SK-N-SH treated with all-trans-retinoic acid at 6 μM for 48 hours (cell line): ENCODE measurements at regions not wholly inside any gene's neighbourhood (a gene's known extent, or its start where the extent isn't known, plus 50 kb on each side); places are given as distances from the start of the nearest gene placed in this dataset.

Experiments used
- ATAC-seq: fragments of 200-7000 bp; cut with Tn5 transposase; 3 replicates; pipeline ENCODE4 v1.9.1; 2020; ENCODE audit warnings: mild to moderate bottlenecking, moderate library complexity
- ARNTL ChIP-seq: fragments of 450-650 bp; formaldehyde crosslinking; IDR thresholded peaks from 2 replicates; pipeline ENCODE4 v1.5.0; 2020; ENCODE audit warnings: low read depth, mild to moderate bottlenecking, moderate library complexity, borderline replicate concordance
- BACH2 ChIP-seq: fragments of 250-450 bp; sonication (Bioruptor Pico); IDR thresholded peaks from 2 replicates; pipeline ENCODE4 v1.9.0; 2021; ENCODE audit warnings: mild to moderate bottlenecking, borderline replicate concordance
- CSDC2 ChIP-seq: fragments of 250-450 bp; sonication (Bioruptor Pico); IDR thresholded peaks from 2 replicates; pipeline ENCODE4 v1.5.0; 2020; ENCODE audit warnings: mild to moderate bottlenecking, moderate library complexity
- GLIS3 ChIP-seq: fragments of 250-450 bp; sonication (Bioruptor Pico); IDR thresholded peaks from 2 replicates; pipeline ENCODE4 v1.5.0; 2020; ENCODE audit warnings: mild to moderate bottlenecking, moderate library complexity
- ISL1 ChIP-seq: fragments of 250-450 bp; sonication (Bioruptor Pico); IDR thresholded peaks from 2 replicates; pipeline ENCODE4 v2.1.2; 2022; ENCODE audit warnings: mild to moderate bottlenecking, moderate library complexity
- PATZ1 ChIP-seq: fragments of 250-450 bp; sonication (Bioruptor Pico); IDR thresholded peaks from 2 replicates; pipeline ENCODE4 v1.8.0; 2020; ENCODE audit warnings: mild to moderate bottlenecking, moderate library complexity, borderline replicate concordance
- RARB ChIP-seq: fragments of 250-450 bp; sonication (Bioruptor Pico); IDR thresholded peaks from 2 replicates; pipeline ENCODE4 v1.8.0; 2021; ENCODE audit warnings: mild to moderate bottlenecking, moderate library complexity
- TCF4 ChIP-seq: fragments of 250-450 bp; sonication (Bioruptor Pico); IDR thresholded peaks from 2 replicates; pipeline ENCODE4 v1.8.0; 2021; ENCODE audit warnings: mild to moderate bottlenecking, moderate library complexity, borderline replicate concordance
- TOX ChIP-seq: fragments of 250-450 bp; sonication (Bioruptor Pico); IDR thresholded peaks from 2 replicates; pipeline ENCODE4 v1.8.0; 2021; ENCODE audit warnings: mild to moderate bottlenecking, moderate library complexity, borderline replicate concordance
- TSHZ2 ChIP-seq: fragments of 250-450 bp; sonication (Bioruptor Pico); IDR thresholded peaks from 2 replicates; pipeline ENCODE4 v1.5.0; 2020; ENCODE audit warnings: mild to moderate bottlenecking, moderate library complexity
- ZC3H10 ChIP-seq: fragments of 250-450 bp; sonication (Bioruptor Pico); IDR thresholded peaks from 2 replicates; pipeline ENCODE4 v1.5.1; 2021; ENCODE audit warnings: mild to moderate bottlenecking, moderate library complexity
- ZFP3 ChIP-seq: fragments of 250-450 bp; sonication (Bioruptor Pico); IDR thresholded peaks from 2 replicates; pipeline ENCODE4 v1.5.0; 2020; ENCODE audit warnings: mild to moderate bottlenecking, moderate library complexity
- ZFP30 ChIP-seq: fragments of 450-650 bp; formaldehyde crosslinking; IDR thresholded peaks from 2 replicates; pipeline ENCODE4 v1.5.0; 2022; ENCODE audit warnings: mild to moderate bottlenecking, moderate library complexity
- ZNF70 ChIP-seq: fragments of 450-650 bp; formaldehyde crosslinking; IDR thresholded peaks from 2 replicates; pipeline ENCODE4 v1.5.0; 2020; ENCODE audit warnings: mild to moderate bottlenecking, moderate library complexity
- ZNF8 ChIP-seq: fragments of 450-650 bp; formaldehyde crosslinking; IDR thresholded peaks from 2 replicates; pipeline ENCODE4 v1.5.0; 2020; ENCODE audit warnings: mild to moderate bottlenecking, moderate library complexity
- TF ChIP-seq, protein P1 (sequence below): fragments of 250-450 bp; sonication (Bioruptor Pico); IDR thresholded peaks from 2 replicates; pipeline ENCODE4 v1.8.0; 2021; ENCODE audit warnings: low read depth, mild to moderate bottlenecking, moderate library complexity, borderline replicate concordance
- TF ChIP-seq, protein P2 (sequence below): fragments of 250-450 bp; sonication (Bioruptor Pico); IDR thresholded peaks from 2 replicates; pipeline ENCODE4 v1.5.1; 2021; ENCODE audit warnings: mild to moderate bottlenecking, moderate library complexity
- TF ChIP-seq, protein P3 (sequence below): fragments of 250-450 bp; sonication (Bioruptor Pico); IDR thresholded peaks from 2 replicates; pipeline ENCODE4 v1.5.1; 2020; ENCODE audit warnings: low read depth, mild to moderate bottlenecking, moderate library complexity

- TF ChIP-seq, protein P1, sequence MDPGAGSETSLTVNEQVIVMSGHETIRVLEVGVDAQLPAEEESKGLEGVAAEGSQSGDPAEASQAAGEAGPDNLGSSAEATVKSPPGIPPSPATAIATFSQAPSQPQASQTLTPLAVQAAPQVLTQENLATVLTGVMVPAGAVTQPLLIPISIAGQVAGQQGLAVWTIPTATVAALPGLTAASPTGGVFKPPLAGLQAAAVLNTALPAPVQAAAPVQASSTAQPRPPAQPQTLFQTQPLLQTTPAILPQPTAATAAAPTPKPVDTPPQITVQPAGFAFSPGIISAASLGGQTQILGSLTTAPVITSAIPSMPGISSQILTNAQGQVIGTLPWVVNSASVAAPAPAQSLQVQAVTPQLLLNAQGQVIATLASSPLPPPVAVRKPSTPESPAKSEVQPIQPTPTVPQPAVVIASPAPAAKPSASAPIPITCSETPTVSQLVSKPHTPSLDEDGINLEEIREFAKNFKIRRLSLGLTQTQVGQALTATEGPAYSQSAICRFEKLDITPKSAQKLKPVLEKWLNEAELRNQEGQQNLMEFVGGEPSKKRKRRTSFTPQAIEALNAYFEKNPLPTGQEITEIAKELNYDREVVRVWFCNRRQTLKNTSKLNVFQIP (CRISPR knock-in tag): no peak
Measured at GRCh38 chr4:171473155-171473554, 340.0 kb upstream of the GALNTL6 start (continued).

DNA sequence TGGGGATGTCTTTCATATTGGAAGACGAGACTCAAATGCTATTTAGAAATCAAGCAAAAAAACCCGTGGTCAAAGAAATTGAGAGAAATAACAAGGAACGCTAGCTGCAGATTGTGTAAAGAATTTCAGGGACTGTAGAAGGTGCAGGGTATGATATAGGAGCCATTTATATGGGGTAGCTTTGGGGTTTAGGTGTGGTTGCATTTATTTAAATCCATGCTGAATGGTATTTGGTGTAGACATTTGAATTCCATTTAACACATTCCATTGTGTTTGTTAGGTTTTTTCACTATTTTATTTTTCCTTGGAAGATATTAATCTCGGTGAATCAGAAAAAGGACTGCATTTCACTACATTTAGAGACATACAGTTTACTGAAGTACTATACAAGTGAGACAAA, 341.0 kb upstream of the GALNTL6 start:
- ATAC-seq: no peak
- TF ChIP-seq TSHZ2 (CRISPR knock-in tag): no peak
- no peak for TF ChIP-seq ZNF70 (CRISPR knock-in tag)
- no peak for TF ChIP-seq TCF4 (CRISPR knock-in tag)
- no peak for TF ChIP-seq ARNTL (CRISPR knock-in tag)
- no peak for TF ChIP-seq ISL1 (CRISPR knock-in tag)
- no peak for TF ChIP-seq TOX
- TF ChIP-seq, protein P2, sequence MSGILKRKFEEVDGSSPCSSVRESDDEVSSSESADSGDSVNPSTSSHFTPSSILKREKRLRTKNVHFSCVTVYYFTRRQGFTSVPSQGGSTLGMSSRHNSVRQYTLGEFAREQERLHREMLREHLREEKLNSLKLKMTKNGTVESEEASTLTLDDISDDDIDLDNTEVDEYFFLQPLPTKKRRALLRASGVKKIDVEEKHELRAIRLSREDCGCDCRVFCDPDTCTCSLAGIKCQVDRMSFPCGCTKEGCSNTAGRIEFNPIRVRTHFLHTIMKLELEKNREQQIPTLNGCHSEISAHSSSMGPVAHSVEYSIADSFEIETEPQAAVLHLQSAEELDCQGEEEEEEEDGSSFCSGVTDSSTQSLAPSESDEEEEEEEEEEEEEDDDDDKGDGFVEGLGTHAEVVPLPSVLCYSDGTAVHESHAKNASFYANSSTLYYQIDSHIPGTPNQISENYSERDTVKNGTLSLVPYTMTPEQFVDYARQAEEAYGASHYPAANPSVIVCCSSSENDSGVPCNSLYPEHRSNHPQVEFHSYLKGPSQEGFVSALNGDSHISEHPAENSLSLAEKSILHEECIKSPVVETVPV (CRISPR knock-in tag): no peak
- TF ChIP-seq, protein P3, sequence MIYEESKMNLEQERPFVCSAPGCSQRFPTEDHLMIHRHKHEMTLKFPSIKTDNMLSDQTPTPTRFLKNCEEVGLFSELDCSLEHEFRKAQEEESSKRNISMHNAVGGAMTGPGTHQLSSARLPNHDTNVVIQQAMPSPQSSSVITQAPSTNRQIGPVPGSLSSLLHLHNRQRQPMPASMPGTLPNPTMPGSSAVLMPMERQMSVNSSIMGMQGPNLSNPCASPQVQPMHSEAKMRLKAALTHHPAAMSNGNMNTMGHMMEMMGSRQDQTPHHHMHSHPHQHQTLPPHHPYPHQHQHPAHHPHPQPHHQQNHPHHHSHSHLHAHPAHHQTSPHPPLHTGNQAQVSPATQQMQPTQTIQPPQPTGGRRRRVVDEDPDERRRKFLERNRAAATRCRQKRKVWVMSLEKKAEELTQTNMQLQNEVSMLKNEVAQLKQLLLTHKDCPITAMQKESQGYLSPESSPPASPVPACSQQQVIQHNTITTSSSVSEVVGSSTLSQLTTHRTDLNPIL (CRISPR knock-in tag): no peak
- TF ChIP-seq ZFP30 (CRISPR knock-in tag): no peak
- TF ChIP-seq GLIS3: no peak
- no peak for TF ChIP-seq ZNF8 (CRISPR knock-in tag)
- TF ChIP-seq CSDC2: no peak
- TF ChIP-seq ZC3H10: no peak
- no peak for TF ChIP-seq RARB (CRISPR knock-in tag)

- TF ChIP-seq BACH2: no peak
- no peak for TF ChIP-seq TSHZ2 (CRISPR knock-in tag)
- ATAC-seq: no peak
Measured at GRCh38 chr4:171464499-171464898, 348.7 kb upstream of the GALNTL6 start.

DNA sequence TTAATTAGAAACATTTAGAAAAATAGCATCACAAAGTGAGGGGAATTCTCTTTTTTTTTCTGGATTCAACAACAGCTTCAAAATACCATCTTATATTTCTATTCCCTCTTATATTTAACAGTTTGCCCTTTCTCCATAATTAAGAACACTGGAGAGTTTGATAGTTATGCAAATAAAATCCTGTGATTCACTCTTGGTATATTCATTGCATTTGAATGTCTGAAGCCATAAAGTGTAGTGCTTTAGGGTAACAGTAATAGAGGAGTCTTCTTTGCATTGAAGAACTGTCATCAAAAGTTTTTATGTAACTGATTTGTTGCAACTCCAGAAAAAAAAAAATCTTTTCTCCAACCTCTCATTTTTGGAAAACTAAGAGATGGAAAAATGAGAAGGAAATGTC, 352.0 kb upstream of the GALNTL6 start:
- ATAC-seq: no peak

More for the DNA sequence above, 352.0 kb upstream of the GALNTL6 start:
- no peak for TF ChIP-seq ZFP3
- no peak for TF ChIP-seq ZNF8 (CRISPR knock-in tag)
- no peak for TF ChIP-seq ZNF70 (CRISPR knock-in tag)
- TF ChIP-seq ISL1 (CRISPR knock-in tag): no peak
- TF ChIP-seq TOX: no peak
- no peak for TF ChIP-seq PATZ1 (CRISPR knock-in tag)
- TF ChIP-seq ZC3H10: no peak
- TF ChIP-seq ARNTL (CRISPR knock-in tag): no peak
- TF ChIP-seq, protein P1 (CRISPR knock-in tag): no peak
- no peak for TF ChIP-seq TSHZ2 (CRISPR knock-in tag)
- TF ChIP-seq, all 23 proteins: peak for 0
